ENCODE measurements at regions not wholly inside any gene's neighbourhood (a gene's known extent, or its start where the extent isn't known, plus 50 kb on each side); places are given as distances from the start of the nearest gene placed in this dataset.

DNA sequence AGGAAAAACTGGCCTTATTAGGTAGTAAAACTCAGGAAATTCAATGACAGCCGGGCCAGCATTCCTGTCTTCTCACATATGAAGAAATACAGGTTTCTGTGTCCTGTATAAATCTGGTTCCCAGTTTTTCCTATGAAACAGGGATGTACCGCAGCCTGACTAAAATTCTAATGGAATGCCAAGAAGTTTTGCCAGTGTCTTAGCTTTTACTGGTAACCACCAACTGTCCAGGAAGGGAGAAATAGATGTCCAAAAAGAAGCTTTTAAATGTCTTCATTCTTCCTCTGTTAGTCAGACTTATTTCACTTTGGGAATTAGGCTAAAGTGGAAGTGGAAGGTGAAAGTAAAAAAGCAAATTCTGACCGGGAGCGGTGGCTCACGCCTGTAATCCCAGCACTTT, 108.0 kb upstream of the TBL1X start:
- Histone ChIP-seq H3K4me3 (ENCODE audit: low read depth in 1 of 2, low read length in 1 of 2) (no peak overlapping the region), H3K4me1 (ENCODE audit: control insufficient read depth in 1 of 2, insufficient read depth in 1 of 2, low read depth in 1 of 2, low read length in 1 of 2) (peaks cover 20 to 42% of the 10 kb centered on the region in 2 experiments), H3K9me3 (no peaks in the 10 kb centered on the region), H3K27ac (no peak overlapping the region), H3K27me3 (no peaks in the 10 kb centered on the region), H3K36me3 (no peaks in the 10 kb centered on the region)
- TF ChIP-seq, protein P1, sequence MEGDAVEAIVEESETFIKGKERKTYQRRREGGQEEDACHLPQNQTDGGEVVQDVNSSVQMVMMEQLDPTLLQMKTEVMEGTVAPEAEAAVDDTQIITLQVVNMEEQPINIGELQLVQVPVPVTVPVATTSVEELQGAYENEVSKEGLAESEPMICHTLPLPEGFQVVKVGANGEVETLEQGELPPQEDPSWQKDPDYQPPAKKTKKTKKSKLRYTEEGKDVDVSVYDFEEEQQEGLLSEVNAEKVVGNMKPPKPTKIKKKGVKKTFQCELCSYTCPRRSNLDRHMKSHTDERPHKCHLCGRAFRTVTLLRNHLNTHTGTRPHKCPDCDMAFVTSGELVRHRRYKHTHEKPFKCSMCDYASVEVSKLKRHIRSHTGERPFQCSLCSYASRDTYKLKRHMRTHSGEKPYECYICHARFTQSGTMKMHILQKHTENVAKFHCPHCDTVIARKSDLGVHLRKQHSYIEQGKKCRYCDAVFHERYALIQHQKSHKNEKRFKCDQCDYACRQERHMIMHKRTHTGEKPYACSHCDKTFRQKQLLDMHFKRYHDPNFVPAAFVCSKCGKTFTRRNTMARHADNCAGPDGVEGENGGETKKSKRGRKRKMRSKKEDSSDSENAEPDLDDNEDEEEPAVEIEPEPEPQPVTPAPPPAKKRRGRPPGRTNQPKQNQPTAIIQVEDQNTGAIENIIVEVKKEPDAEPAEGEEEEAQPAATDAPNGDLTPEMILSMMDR (IDR thresholded peaks at IDR 0.05): no peak

DNA sequence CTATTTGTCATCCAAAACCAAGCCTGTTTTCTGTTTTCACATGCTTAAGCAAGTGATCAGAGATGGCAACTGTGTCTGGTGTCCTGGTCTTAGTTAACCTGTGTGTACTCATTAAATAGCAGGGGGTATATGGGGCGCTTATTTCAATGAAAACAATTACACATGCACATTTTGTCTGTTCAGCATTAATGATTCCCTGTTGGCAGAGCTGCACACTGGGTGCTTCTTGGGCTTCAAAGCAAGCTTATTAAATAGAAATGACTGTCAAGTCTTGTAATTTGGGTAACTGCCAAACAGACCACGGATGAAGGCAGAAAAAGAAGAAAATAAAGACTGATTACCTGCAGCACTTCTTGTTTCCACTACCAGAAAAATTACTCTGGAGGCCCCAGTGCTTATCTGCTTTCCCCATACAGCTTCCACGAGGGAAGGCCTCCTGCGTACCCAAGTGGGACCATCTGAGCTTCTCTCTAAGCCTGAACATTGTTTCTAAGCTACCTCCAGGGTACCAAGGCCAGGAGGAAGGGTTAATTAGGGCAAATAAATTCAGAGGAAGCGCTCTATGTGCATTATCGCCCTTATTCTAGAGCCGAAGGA, 107.2 kb upstream of the TBL1X start:
- H3K4me3 ChIP-seq (ENCODE audit: low read depth in 1 of 2, low read length in 1 of 2): no peak overlapping the region
- no peaks in the 10 kb centered on the region for H3K9me3 ChIP-seq
- no peaks in the 10 kb centered on the region for H3K27me3 ChIP-seq
- H3K36me3 ChIP-seq: no peaks in the 10 kb centered on the region
- TF ChIP-seq, protein P1 (IDR thresholded peaks at IDR 0.05): no peak
- H3K27ac ChIP-seq: no peak overlapping the region
- H3K4me1 ChIP-seq (ENCODE audit: control insufficient read depth in 1 of 2, insufficient read depth in 1 of 2, low read depth in 1 of 2, low read length in 1 of 2): peaks cover 17 to 35% of the 10 kb centered on the region in 2 experiments

DNA sequence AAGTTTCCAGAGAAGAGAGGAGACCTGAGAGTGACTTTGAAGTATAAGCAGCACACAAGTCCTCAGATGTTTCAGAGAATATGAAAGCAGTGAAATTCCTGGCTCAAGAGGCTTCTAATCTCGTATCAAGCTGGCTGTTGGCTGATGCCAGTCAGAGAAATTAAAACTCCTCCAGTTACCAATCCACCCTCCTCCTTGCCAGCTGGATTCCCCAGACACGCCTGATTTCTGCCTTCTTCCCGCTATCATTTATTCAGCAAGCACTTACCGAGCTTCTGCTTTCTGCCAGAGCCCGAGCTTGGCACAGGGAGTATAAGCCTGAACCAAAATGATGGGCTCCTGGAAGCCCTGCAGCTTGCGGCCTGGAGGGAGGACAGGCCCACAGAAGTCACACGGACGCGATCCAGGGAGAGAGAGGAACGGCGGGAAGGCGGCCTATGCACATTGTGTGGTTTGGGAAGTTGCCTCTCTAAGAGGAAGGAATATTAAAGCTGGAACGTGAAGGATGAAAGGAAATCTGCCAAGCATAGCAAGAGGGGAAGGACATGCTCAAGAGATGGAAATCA, 102.4 kb upstream of the TBL1X start:
- Histone ChIP-seq H3K27me3 (no peaks in the 10 kb centered on the region), H3K36me3 (no peaks in the 10 kb centered on the region), H3K9me3 (no peaks in the 10 kb centered on the region), H3K4me3 (ENCODE audit: low read depth in 1 of 2, low read length in 1 of 2) (no peak overlapping the region), H3K4me1 (ENCODE audit: control insufficient read depth in 1 of 2, insufficient read depth in 1 of 2, low read depth in 1 of 2, low read length in 1 of 2) (no peaks in the 10 kb centered on the region), H3K27ac (no peak overlapping the region)
- TF ChIP-seq, protein P1 (IDR thresholded peaks at IDR 0.05): no peak

DNA sequence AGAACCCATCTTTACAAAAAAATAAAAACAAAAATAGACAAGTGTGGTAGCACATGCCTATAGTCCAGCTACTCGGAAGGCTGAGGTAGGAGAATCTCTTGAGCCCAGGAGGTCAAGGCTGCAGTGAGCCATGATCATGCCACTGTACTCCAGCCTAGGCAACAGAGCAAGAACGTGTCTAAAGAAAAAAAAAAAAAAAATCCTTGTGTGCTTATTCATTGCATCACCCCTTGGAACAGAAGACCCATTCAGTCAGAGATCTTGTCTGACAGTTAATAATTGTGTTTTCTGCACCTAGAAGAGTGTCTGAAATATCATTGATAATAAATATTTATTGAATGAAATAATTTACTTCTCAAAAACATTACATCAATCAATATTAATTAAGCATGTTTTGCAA, 97.4 kb upstream of the TBL1X start:
- no peaks in the 10 kb centered on the region for H3K27me3 ChIP-seq
- peaks cover 0 to 6% of the 10 kb centered on the region in 2 experiments for H3K4me1 ChIP-seq (ENCODE audit: control insufficient read depth in 1 of 2, insufficient read depth in 1 of 2, low read depth in 1 of 2, low read length in 1 of 2)
- no peaks in the 10 kb centered on the region for H3K9me3 ChIP-seq
- TF ChIP-seq, protein P1 (IDR thresholded peaks at IDR 0.05): no peak
- no peak overlapping the region for H3K27ac ChIP-seq
- H3K4me3 ChIP-seq (ENCODE audit: low read depth in 1 of 2, low read length in 1 of 2): no peak overlapping the region
- H3K36me3 ChIP-seq: no peaks in the 10 kb centered on the region

DNA sequence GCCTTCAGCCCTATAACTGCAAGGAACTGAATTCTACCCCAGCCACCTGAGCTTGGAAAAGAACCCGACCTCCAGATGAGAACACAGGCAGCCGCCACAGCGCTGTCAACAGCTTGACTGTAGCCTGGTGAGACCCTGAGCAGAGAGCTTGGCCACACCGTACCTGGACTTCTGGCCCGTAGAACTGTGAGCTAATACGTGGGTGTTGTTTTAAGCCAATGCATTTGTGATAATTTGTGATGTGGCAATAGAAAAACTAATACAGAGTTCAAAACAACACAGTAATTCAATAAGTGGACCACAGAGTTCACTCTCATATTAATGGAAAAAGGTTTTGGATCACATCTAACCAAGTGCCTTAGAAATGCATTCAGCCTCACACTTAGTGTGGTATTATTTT, 96.6 kb upstream of the TBL1X start:
- Histone ChIP-seq H3K4me1 (ENCODE audit: control insufficient read depth in 1 of 2, insufficient read depth in 1 of 2, low read depth in 1 of 2, low read length in 1 of 2) (peaks cover 0 to 6% of the 10 kb centered on the region in 2 experiments), H3K27ac (no peak overlapping the region), H3K9me3 (no peaks in the 10 kb centered on the region), H3K4me3 (ENCODE audit: low read depth in 1 of 2, low read length in 1 of 2) (no peak overlapping the region), H3K36me3 (no peaks in the 10 kb centered on the region), H3K27me3 (no peaks in the 10 kb centered on the region)
- TF ChIP-seq, protein P1 (IDR thresholded peaks at IDR 0.05): no peak

Data from neutrophil (primary cell).